ENCODE measurements at regions not wholly inside any gene's neighbourhood (a gene's known extent, or its start where the extent isn't known, plus 50 kb on each side); places are given as distances from the start of the nearest gene placed in this dataset.

- peak; percentile 31 for DNase-seq (ENCODE audit: low read depth)
- no peak overlapping the region for H3K4me3 ChIP-seq (ENCODE audit: low read depth, low read length)
- TF ChIP-seq, protein P1, sequence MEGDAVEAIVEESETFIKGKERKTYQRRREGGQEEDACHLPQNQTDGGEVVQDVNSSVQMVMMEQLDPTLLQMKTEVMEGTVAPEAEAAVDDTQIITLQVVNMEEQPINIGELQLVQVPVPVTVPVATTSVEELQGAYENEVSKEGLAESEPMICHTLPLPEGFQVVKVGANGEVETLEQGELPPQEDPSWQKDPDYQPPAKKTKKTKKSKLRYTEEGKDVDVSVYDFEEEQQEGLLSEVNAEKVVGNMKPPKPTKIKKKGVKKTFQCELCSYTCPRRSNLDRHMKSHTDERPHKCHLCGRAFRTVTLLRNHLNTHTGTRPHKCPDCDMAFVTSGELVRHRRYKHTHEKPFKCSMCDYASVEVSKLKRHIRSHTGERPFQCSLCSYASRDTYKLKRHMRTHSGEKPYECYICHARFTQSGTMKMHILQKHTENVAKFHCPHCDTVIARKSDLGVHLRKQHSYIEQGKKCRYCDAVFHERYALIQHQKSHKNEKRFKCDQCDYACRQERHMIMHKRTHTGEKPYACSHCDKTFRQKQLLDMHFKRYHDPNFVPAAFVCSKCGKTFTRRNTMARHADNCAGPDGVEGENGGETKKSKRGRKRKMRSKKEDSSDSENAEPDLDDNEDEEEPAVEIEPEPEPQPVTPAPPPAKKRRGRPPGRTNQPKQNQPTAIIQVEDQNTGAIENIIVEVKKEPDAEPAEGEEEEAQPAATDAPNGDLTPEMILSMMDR (IDR thresholded peaks at IDR 0.05; ENCODE audit: insufficient read depth, low read depth, low read length, missing control alignments): no peak
Measured at GRCh38 chr13:33379608-33380007, 94.1 kb upstream of the STARD13 start.

- peak; percentile 18 for DNase-seq (ENCODE audit: low read depth)
- TF ChIP-seq, protein P1 (IDR thresholded peaks at IDR 0.05; ENCODE audit: insufficient read depth, low read depth, low read length, missing control alignments): no peak
- no peak overlapping the region for H3K4me3 ChIP-seq (ENCODE audit: low read depth, low read length)
Measured at GRCh38 chr13:33380487-33381079, 95.0 kb upstream of the STARD13 start.

- DNase-seq (ENCODE audit: low read depth): no peak
- TF ChIP-seq, protein P1 (IDR thresholded peaks at IDR 0.05; ENCODE audit: insufficient read depth, low read depth, low read length, missing control alignments): no peak
- no peak overlapping the region for H3K4me3 ChIP-seq (ENCODE audit: low read depth, low read length)
Measured at GRCh38 chr13:33381180-33381579, 95.6 kb upstream of the STARD13 start.

- DNase-seq (ENCODE audit: low read depth): no peak
- H3K4me3 ChIP-seq (ENCODE audit: low read depth, low read length): no peak overlapping the region
- TF ChIP-seq, protein P1 (IDR thresholded peaks at IDR 0.05; ENCODE audit: insufficient read depth, low read depth, low read length, missing control alignments): no peak
Measured at GRCh38 chr13:33381906-33382305, 96.4 kb upstream of the STARD13 start.

DNA sequence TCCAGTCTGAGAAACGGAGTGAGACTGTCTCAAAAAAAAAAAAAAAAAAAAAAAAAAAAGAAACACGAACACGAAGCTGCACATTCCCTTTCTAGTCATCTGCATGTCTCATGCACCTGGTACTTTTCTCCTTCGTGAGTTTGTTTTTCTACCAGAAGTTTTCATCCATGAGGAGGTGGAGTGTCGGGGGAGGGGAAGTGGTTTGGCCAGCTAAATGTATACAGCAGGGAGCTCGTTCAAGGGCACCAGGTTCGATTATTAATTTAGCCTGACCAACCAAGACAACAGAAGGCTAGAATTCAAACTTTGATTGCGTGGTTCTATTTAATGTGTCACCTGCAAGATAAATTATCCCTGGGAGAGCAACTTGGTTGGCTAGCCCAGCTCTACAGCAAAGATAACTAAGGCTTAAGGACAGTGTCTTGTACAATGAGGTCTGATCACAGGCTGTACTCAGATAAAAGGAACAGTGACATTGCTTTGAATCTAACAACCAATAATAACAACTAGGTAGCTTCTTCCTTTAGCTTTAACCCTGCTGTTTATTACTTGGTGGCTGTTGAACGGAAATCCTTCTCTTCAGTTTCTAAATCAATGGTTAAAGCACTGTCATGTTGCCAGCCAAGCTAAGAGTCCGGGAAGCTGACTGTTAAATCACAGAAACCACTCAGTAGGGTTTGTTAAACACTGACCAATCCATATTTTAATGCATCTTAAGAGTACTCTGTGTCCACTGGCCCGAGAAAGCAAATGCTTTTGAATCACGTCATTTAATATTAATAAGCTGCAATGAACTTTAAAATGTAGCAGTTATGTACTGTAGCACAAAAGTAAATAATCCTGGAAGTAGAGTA lies 98.4 kb upstream of the STARD13 start:
- peak; percentile 28 for DNase-seq (ENCODE audit: low read depth)
- TF ChIP-seq, protein P1 (IDR thresholded peaks at IDR 0.05; ENCODE audit: insufficient read depth, low read depth, low read length, missing control alignments): no peak
- H3K4me3 ChIP-seq (ENCODE audit: low read depth, low read length): no peak overlapping the region

DNA sequence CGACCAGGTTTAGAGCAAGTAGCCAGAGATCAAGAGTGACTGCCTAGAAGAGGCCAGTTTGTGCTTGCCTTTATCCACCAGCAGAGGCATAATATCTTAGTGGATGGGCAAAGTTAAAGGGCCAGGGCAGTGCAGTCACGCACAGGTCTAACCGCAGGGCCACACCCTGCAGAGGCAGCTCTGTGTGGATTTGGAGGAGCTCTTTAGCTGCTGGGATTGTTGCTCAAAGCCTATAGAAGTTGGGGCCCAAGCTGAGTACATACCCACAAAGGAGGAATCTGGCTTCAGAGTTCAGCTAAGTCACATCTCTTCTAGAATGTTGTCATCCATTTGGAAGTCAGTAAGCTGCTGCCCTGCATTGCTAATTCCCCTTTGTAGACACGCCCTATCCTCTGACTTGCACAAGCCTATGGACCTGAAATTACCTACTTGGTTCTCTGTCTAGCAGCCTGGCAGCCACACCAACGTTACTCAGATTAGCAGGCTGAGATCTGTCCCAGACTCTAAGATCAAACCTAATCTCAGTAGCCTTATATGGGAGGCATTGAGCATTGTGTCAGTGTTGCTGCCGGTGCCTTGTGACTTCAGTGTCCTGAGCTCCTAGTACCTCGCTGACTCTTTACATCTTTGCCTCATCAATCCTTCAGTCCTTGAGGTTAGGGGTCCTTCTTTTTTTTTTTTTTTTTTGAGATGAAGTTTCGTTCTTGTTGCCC lies 102.9 kb upstream of the STARD13 start:
- no peak overlapping the region for H3K4me3 ChIP-seq (ENCODE audit: low read depth, low read length)
- DNase-seq (ENCODE audit: low read depth): peak; percentile 5
- TF ChIP-seq, protein P1 (IDR thresholded peaks at IDR 0.05; ENCODE audit: insufficient read depth, low read depth, low read length, missing control alignments): no peak

Measured in GM12865 (cell line).